Keratinocyte (primary cell): ENCODE measurements at regions not wholly inside any gene's neighbourhood (a gene's known extent, or its start where the extent isn't known, plus 50 kb on each side); places are given as distances from the start of the nearest gene placed in this dataset.

Source experiments
- DNase-seq: peaks from one replicate; pipeline ENCODE4 v3.0.0-alpha.2; 2011; ENCODE audit warnings: low read depth, missing footprints, low spot score
- FAIRE-seq: peaks from 2 replicates; lab custom pipeline; 2011; peaks lifted over from hg19 to GRCh38; lab: Jason Lieb, UNC
- H2AFZ ChIP-seq: 2 replicates; pipeline ENCODE4 v1.6.0; 2012; ENCODE audit warnings: low read length, control low read depth, inconsistent platforms; ENCODE audit not compliant: control insufficient read depth
- H3K27ac ChIP-seq: 2 replicates; pipeline ENCODE4 v1.5.1; 2011; ENCODE audit warnings: low read length; ENCODE audit not compliant: control insufficient read depth, insufficient read depth
- H3K27me3 ChIP-seq: 3 replicates; pipeline ENCODE4 v1.6.0; 2011; ENCODE audit warnings: low read length; ENCODE audit not compliant: control insufficient read depth, insufficient read depth; ENCODE audit errors: extremely low read depth
- H3K36me3 ChIP-seq, 2 experiments: 2 replicates in 1 of 2; 3 replicates in 1 of 2; pipeline ENCODE4 v1.5.1; 2011; ENCODE audit warnings: low read length in 2 of 2, mild to moderate bottlenecking in 1 of 2; ENCODE audit not compliant: control insufficient read depth in 2 of 2, insufficient read depth in 2 of 2; ENCODE audit errors: extremely low read depth in 1 of 2
- H3K4me1 ChIP-seq: 3 replicates; pipeline ENCODE4 v1.5.1; 2011; ENCODE audit warnings: low read length; ENCODE audit not compliant: control insufficient read depth, insufficient read depth; ENCODE audit errors: extremely low read depth
- H3K4me2 ChIP-seq: 3 replicates; pipeline ENCODE4 v1.6.0; 2011; ENCODE audit warnings: low read depth, low read length; ENCODE audit not compliant: control insufficient read depth, insufficient read depth; ENCODE audit errors: extremely low read depth
- H3K4me3 ChIP-seq, 3 experiments: fragments of 200-600 bp in 1 of 3; sonication (generic) in 1 of 3; 2 replicates in 2 of 3; 3 replicates in 1 of 3; pipeline ENCODE4 v1.5.1; 2011 to 2016; ENCODE audit warnings: low read length in 3 of 3, mild to moderate bottlenecking in 3 of 3, control low read depth in 2 of 3, inconsistent platforms in 1 of 3, low read depth in 1 of 3, mixed read lengths in 1 of 3, mixed run types in 1 of 3, moderate library complexity in 1 of 3; ENCODE audit not compliant: control insufficient read depth in 2 of 3, insufficient read depth in 2 of 3; ENCODE audit errors: extremely low read depth in 1 of 3
- H3K79me2 ChIP-seq: 2 replicates; pipeline ENCODE4 v1.6.0; 2012; ENCODE audit warnings: low read length; ENCODE audit not compliant: control insufficient read depth, insufficient read depth
- H3K9ac ChIP-seq: 3 replicates; pipeline ENCODE4 v1.6.0; 2011; ENCODE audit warnings: low read length; ENCODE audit not compliant: control insufficient read depth, insufficient read depth; ENCODE audit errors: extremely low read depth
- H3K9me1 ChIP-seq: 3 replicates; pipeline ENCODE4 v1.6.0; 2011; ENCODE audit warnings: low read length; ENCODE audit not compliant: control insufficient read depth, insufficient read depth; ENCODE audit errors: extremely low read depth
- H3K9me3 ChIP-seq: 2 replicates; pipeline ENCODE4 v1.5.1; 2012; ENCODE audit warnings: low read depth, low read length; ENCODE audit not compliant: control insufficient read depth
- H4K20me1 ChIP-seq: 3 replicates; pipeline ENCODE4 v1.6.0; 2011; ENCODE audit warnings: low read length; ENCODE audit not compliant: control insufficient read depth, insufficient read depth; ENCODE audit errors: extremely low read depth
- EZH2 ChIP-seq: IDR thresholded peaks from one replicate; pipeline ENCODE4 v1.6.1; 2012; ENCODE audit warnings: inconsistent platforms, mild to moderate bottlenecking, low read length, moderate library complexity
- dilution Hi-C: fragments of 300-500 bp; cut with MboI; formaldehyde crosslinking; loops from one replicate; pipeline ENCODE4 v1.7.0; 2020; ENCODE audit warnings: low sequenced_read_pairs; ENCODE audit not compliant: extremely low pct_ligation_motif_present
- TF ChIP-seq, protein P1 (sequence below), 3 experiments: IDR thresholded peaks in 1 of 3; conservative IDR thresholded peaks in 1 of 3; optimal IDR thresholded peaks in 1 of 3; 2 replicates in 2 of 3; 3 replicates in 1 of 3; pipeline versions ENCODE3 to v1.5.1; 2011; ENCODE audit warnings: low read length in 3 of 3, mild to moderate bottlenecking in 3 of 3, moderate library complexity in 2 of 3, control low read depth in 1 of 3, inconsistent platforms in 1 of 3; ENCODE audit not compliant: insufficient read depth in 2 of 3; ENCODE audit errors: extremely low read depth in 1 of 3

DNA sequence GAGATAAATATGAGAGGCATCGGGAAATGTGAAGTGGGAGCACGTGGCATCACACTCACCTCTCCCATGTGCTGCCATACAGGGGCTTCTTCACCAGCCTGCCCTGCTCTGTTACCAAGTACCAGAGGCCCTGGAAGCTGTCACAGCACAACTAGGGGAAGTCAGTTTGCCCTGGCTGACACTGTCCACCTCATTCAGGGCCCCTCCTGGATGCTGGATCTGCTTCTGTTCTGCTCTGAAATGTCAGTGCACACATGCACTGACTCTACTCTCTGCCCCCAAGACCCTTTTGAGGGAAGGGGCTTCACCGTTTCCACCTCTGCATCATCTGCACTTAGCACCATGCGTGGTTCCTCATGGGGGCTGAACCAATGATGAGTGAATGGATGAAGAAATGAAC lies 311.1 kb downstream of the EN1 start:
- no peak for DNase-seq
- H3K4me1 ChIP-seq: no peaks in the 10 kb centered on the region
- TF ChIP-seq, protein P1, sequence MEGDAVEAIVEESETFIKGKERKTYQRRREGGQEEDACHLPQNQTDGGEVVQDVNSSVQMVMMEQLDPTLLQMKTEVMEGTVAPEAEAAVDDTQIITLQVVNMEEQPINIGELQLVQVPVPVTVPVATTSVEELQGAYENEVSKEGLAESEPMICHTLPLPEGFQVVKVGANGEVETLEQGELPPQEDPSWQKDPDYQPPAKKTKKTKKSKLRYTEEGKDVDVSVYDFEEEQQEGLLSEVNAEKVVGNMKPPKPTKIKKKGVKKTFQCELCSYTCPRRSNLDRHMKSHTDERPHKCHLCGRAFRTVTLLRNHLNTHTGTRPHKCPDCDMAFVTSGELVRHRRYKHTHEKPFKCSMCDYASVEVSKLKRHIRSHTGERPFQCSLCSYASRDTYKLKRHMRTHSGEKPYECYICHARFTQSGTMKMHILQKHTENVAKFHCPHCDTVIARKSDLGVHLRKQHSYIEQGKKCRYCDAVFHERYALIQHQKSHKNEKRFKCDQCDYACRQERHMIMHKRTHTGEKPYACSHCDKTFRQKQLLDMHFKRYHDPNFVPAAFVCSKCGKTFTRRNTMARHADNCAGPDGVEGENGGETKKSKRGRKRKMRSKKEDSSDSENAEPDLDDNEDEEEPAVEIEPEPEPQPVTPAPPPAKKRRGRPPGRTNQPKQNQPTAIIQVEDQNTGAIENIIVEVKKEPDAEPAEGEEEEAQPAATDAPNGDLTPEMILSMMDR (optimal IDR thresholded peaks at IDR 0.05 in 1 of 3, IDR thresholded peaks at IDR 0.05 in 1 of 3, conservative IDR thresholded peaks at IDR 0.05 in 1 of 3; ENCODE audit: extremely low read depth in 1 of 3, insufficient read depth in 2 of 3, low read length in 3 of 3): no peak
- no peak for TF ChIP-seq EZH2
- no peak overlapping the region for H3K27ac ChIP-seq
- no peaks in the 10 kb centered on the region for H3K36me3 ChIP-seq
- no peak overlapping the region for H2AFZ ChIP-seq
- H3K9me1 ChIP-seq: no peaks in the 10 kb centered on the region
- H3K4me3 ChIP-seq: no peak overlapping the region
- H3K9me3 ChIP-seq: no peaks in the 10 kb centered on the region
- no peak overlapping the region for H3K9ac ChIP-seq
- FAIRE-seq: no peak
- no peaks in the 10 kb centered on the region for H3K79me2 ChIP-seq
- H3K4me2 ChIP-seq: no peak overlapping the region
- dilution Hi-C loops: no loop called here
- H4K20me1 ChIP-seq: no peaks in the 10 kb centered on the region
- H3K27me3 ChIP-seq: no peaks in the 10 kb centered on the region

DNA sequence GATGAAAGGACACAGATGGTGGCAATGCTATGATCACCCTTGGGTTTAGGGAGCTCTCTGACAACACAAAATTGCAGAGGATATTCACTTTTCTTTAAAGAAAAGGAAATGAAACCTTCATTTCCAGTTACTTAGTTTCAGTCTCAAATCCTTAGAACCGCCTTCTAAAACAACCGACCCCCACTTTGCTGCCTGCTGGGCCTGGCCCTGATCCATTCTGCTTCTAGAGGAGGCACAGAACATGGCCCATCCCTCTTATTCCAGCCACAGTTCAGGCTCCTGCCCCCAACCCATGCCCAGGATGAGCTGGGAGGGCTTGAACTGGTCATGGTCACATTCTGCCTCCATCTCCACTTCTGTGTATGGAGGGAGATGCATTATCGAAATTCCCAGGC lies 311.6 kb downstream of the EN1 start:
- DNase-seq (no peak), FAIRE-seq (no peak)
- Histone ChIP-seq H3K9me1 (no peaks in the 10 kb centered on the region), H4K20me1 (no peaks in the 10 kb centered on the region), H3K4me2 (no peak overlapping the region), H3K4me3 (no peak overlapping the region), H3K4me1 (no peaks in the 10 kb centered on the region), H3K36me3 (no peaks in the 10 kb centered on the region), H3K9me3 (no peaks in the 10 kb centered on the region), H3K27ac (no peak overlapping the region), H3K27me3 (no peaks in the 10 kb centered on the region), H2AFZ (no peak overlapping the region), H3K79me2 (no peaks in the 10 kb centered on the region), H3K9ac (no peak overlapping the region)
- dilution Hi-C loops: no loop called here
- TF ChIP-seq, protein P1 (optimal IDR thresholded peaks at IDR 0.05 in 1 of 3, IDR thresholded peaks at IDR 0.05 in 1 of 3, conservative IDR thresholded peaks at IDR 0.05 in 1 of 3; ENCODE audit: extremely low read depth in 1 of 3, insufficient read depth in 2 of 3, low read length in 3 of 3): no peak
- no peak for TF ChIP-seq EZH2
